Spleen (tissue), 11 donors: ENCODE measurements at regions not wholly inside any gene's neighbourhood (a gene's known extent, or its start where the extent isn't known, plus 50 kb on each side); places are given as distances from the start of the nearest gene placed in this dataset.

Source experiments
- DNase-seq: peaks from one replicate; pipeline ENCODE4 v3.0.0-alpha.2; 2020
- H3K27ac ChIP-seq, 8 donors: fragments of 200-600 bp; sonication (generic) in 7 of 8; 1 replicate in 4 of 8; 2 replicates in 4 of 8; pipeline versions ENCODE4 v1.5.0 to v1.8.0; 2016 to 2021; ENCODE audit warnings: inconsistent platforms in 4 of 8, mild to moderate bottlenecking in 4 of 8, moderate library complexity in 1 of 8
- H3K27me3 ChIP-seq, 7 donors: fragments of 200-600 bp; sonication (generic) in 6 of 7; replicated peaks in 1 of 7; 1 replicate in 4 of 7; 2 replicates in 3 of 7; pipeline versions ENCODE4 v1.5.0 to v1.8.0; 2016 to 2021; ENCODE audit warnings: inconsistent platforms in 3 of 7, mild to moderate bottlenecking in 1 of 7
- H3K36me3 ChIP-seq, 6 donors: fragments of 200-600 bp; sonication (generic) in 5 of 6; 1 replicate in 4 of 6; 2 replicates in 2 of 6; pipeline versions ENCODE4 v1.5.0 to v1.8.0; 2016 to 2021; ENCODE audit warnings: inconsistent platforms in 2 of 6
- H3K4me1 ChIP-seq, 6 donors: fragments of 200-600 bp; sonication (generic) in 5 of 6; 1 replicate in 3 of 6; 2 replicates in 3 of 6; pipeline versions ENCODE4 v1.5.0 to v1.8.0; 2016 to 2021; ENCODE audit warnings: inconsistent platforms in 3 of 6
- H3K4me3 ChIP-seq, 8 donors: fragments of 200-600 bp; sonication (generic) in 7 of 8; 1 replicate in 4 of 8; 2 replicates in 4 of 8; pipeline versions ENCODE4 v1.5.0 to v1.8.0; 2016 to 2021; ENCODE audit warnings: inconsistent platforms in 4 of 8, mild to moderate bottlenecking in 4 of 8, moderate library complexity in 2 of 8
- H3K9me3 ChIP-seq, 8 donors: fragments of 200-600 bp; sonication (generic) in 7 of 8; 1 replicate in 4 of 8; 2 replicates in 4 of 8; pipeline versions ENCODE4 v1.5.0 to v1.8.0; 2016 to 2021; ENCODE audit warnings: inconsistent platforms in 4 of 8
- POLR2A ChIP-seq, 3 donors: fragments of 450-650 bp; IDR thresholded peaks; one replicate each; pipeline ENCODE4 v1.5.1; 2017; ENCODE audit warnings: antibody characterized with exemption in 3 of 3, mild to moderate bottlenecking in 1 of 3
- POLR2AphosphoS5 ChIP-seq, 3 donors: sonication (generic); formaldehyde crosslinking; IDR thresholded peaks; one replicate each; pipeline ENCODE4 v1.5.1; 2017; ENCODE audit warnings: antibody characterized with exemption in 3 of 3
- WGBS, 5 donors: extraction: QIAGEN DNeasy Blood & Tissue Kit in 3 of 5; methylation state at CpG; one replicate each; pipeline versions ENCODE4 v1.1.5 to v1.1.7; 2013 to 2018; 5-methylcytosine and 5-hydroxymethylcytosine counted together
- intact Hi-C: fragments of 100-400 bp; cut with DNase I; formaldehyde crosslinking; loops from one replicate; pipeline ENCODE4 v1.15.0; 2023; ENCODE audit warnings: low total_unique reads
- TF ChIP-seq, protein P1 (sequence below), 11 experiments: fragments of 200-600 bp in 7 of 11; fragments of 450-650 bp in 4 of 11; sonication (generic) in 4 of 11; IDR thresholded peaks in 8 of 11; conservative IDR thresholded peaks in 3 of 11; 1 replicate in 7 of 11; 2 replicates in 4 of 11; pipeline versions ENCODE4 v1.4.0 to v1.8.0; 2016 to 2021; ENCODE audit warnings: antibody characterized with exemption in 11 of 11, inconsistent platforms in 4 of 11, mild to moderate bottlenecking in 1 of 11
- donor health status: healthy with polysubstance abuse.
- donor health status: DM: no; HTN: no; CAD: no; lungs with moderate emphysema.
- donor health status: DM: no; HTN: no; CAD: no.
- donor health status: Bipolar disorder and iron deficiency.
- donor health status: healthy.
- donor health status: DM: no; HTN: no; CAD: no.
- donor health status: DM: yes; HTN: yes; CAD: no.

DNA sequence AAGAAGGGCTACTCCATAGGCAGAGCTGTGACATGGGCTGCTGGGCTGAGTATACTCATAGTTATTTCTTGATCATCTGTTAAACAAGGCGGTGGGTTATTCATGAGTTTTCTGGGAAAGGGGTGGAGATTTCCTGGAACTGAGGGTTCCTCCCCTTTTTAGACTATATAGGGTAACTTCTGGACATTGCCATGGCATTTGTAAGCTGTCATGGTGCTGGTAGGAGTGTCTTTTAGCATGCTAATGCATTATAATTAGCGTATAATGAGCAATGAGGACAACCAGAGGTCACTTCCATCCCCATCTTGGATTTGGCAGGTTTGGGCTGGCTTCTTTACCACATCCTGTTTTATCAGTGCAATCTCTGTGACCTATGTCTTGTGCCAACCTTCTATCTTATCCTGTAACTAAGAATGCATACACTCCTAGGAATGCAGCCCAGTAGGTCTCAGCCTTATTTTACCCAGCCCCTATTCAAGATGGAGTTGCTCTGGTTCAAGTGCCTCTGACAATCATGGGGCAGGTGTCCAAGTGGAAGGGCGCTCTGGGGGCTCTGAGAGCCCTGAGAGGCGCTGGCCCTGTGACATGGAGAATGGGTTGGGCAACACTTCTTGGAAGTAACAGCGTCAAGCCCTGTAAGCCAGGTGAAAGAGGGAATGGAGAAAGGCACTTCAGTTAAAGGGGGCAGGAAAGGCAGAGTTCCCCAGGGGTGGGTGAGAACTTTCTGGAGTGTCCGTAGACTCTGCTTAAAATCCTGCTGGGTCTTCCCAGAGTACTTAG is 354.2 kb upstream of the SULF2 start:
- WGBS, 5 donors: 75 to 87% (median 84%) methylated on average over 6 of the region's 6 CpGs
- no peak for DNase-seq
- Histone ChIP-seq H3K27ac (no peak overlapping the region), H3K4me1 (no peaks in the 10 kb centered on the region), H3K4me3 (no peak overlapping the region), H3K9me3 (peaks cover 0 to 18% (median 9%) of the 10 kb centered on the region in 8 donors), H3K36me3 (no peaks in the 10 kb centered on the region), H3K27me3 (peaks cover 0 to 37% (median 0%) of the 10 kb centered on the region in 7 donors)
- TF ChIP-seq POLR2AphosphoS5 (IDR thresholded peaks at IDR 0.05): no peak
- TF ChIP-seq POLR2A (IDR thresholded peaks at IDR 0.05): no peak
- TF ChIP-seq, protein P1, sequence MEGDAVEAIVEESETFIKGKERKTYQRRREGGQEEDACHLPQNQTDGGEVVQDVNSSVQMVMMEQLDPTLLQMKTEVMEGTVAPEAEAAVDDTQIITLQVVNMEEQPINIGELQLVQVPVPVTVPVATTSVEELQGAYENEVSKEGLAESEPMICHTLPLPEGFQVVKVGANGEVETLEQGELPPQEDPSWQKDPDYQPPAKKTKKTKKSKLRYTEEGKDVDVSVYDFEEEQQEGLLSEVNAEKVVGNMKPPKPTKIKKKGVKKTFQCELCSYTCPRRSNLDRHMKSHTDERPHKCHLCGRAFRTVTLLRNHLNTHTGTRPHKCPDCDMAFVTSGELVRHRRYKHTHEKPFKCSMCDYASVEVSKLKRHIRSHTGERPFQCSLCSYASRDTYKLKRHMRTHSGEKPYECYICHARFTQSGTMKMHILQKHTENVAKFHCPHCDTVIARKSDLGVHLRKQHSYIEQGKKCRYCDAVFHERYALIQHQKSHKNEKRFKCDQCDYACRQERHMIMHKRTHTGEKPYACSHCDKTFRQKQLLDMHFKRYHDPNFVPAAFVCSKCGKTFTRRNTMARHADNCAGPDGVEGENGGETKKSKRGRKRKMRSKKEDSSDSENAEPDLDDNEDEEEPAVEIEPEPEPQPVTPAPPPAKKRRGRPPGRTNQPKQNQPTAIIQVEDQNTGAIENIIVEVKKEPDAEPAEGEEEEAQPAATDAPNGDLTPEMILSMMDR (IDR thresholded peaks at IDR 0.05 in 8 of 11, conservative IDR thresholded peaks at IDR 0.05 in 3 of 11): no peak
- intact Hi-C loops: no loop called here

DNA sequence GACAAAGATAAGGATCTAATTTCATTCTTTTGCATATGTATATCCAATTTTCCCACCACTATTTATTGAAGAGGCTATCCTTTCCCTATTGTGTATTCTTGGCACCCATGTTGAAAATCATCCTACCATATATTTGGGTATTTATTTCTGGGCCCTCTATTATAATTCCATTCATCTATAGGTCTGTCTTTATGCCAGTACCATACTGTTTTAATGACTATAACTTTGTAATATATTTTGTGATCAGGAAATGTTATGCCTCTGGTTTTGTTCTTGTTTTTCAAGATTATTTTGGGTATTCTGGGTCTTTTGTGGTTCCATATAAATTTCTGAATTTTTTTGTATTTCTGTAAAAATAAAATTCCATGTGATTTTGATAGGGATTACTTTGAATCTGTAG is 347.6 kb upstream of the SULF2 start:
- Histone ChIP-seq H3K9me3 (peaks cover 0 to 14% (median 4%) of the 10 kb centered on the region in 8 donors), H3K27me3 (peaks cover 0 to 20% (median 0%) of the 10 kb centered on the region in 7 donors), H3K27ac (no peak overlapping the region), H3K36me3 (no peaks in the 10 kb centered on the region), H3K4me1 (no peaks in the 10 kb centered on the region), H3K4me3 (no peak overlapping the region)
- intact Hi-C loops: no loop called here
- DNase-seq: no peak
- TF ChIP-seq, protein P1 (IDR thresholded peaks at IDR 0.05 in 8 of 11, conservative IDR thresholded peaks at IDR 0.05 in 3 of 11): no peak
- TF ChIP-seq POLR2AphosphoS5 (IDR thresholded peaks at IDR 0.05) (no peak), POLR2A (IDR thresholded peaks at IDR 0.05) (no peak)

DNA sequence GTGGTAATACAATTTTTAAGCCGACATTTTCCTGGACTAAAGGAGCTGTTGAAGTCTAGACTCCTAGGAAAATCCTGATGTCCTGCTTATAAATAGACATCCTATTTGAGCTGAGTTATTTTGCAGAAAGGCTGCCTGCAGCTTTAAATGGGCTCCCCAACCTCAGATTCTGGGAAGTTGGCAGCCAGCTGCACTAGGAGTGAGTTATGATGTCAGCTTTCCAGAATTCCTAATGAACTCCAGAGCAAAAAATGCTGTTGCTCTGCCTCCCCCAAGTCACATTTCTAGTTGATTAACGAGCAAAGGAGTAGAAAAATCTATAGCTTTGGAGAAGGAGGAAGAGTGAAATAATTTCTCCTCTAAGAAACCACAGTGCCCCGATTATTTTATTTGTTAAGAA is 346.3 kb upstream of the SULF2 start:
- intact Hi-C loops: no loop called here
- TF ChIP-seq POLR2AphosphoS5 (IDR thresholded peaks at IDR 0.05): no peak
- TF ChIP-seq, protein P1 (IDR thresholded peaks at IDR 0.05 in 8 of 11, conservative IDR thresholded peaks at IDR 0.05 in 3 of 11): no peak
- no peak for TF ChIP-seq POLR2A (IDR thresholded peaks at IDR 0.05)
- peaks cover 0 to 7% (median 0%) of the 10 kb centered on the region in 7 donors for H3K27me3 ChIP-seq
- no peaks in the 10 kb centered on the region for H3K36me3 ChIP-seq
- no peak overlapping the region for H3K4me3 ChIP-seq
- no peak for DNase-seq
- H3K4me1 ChIP-seq: peaks cover 0 to under 1% (median 0%) of the 10 kb centered on the region in 6 donors
- peak overlapping the region in 4 of 8 donors; percentile 48 to 58 (median 52) for H3K27ac ChIP-seq
- WGBS, 5 donors: 56 to 67% (median 61%) methylated on average over 3 of the region's 3 CpGs
- peaks cover 0 to 14% (median 4%) of the 10 kb centered on the region in 8 donors for H3K9me3 ChIP-seq

DNA sequence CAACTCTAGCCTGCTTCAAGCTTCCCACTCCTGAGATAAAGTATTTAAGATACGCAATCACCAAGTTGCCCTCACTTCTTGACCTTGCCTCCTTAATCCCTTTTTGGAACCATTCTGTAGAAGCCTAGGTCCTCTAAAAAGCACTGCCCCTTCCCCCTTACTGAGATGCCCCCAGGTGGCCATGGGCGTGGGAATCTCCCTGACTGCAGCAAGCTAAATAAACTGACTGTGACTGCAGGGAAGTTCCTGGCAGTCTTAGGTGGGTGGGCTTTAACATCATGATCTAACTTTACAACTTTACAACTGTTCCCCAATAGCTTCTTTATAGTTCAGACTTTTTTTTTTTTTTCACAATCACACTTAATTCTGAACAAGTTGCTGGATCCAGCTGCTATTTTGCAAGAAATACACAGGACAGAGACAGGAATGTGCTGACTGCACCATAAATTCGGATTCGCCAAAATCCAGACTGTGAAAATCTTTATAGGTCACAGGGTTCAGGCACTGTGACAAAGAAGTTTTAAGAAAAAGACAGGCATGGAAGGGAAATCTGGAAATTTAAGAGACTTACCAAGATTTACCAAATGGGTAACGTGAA is 344.2 kb upstream of the SULF2 start:
- 56 to 78% (median 74%) methylated on average over 5 of the region's 5 CpGs for WGBS, 5 donors
- Histone ChIP-seq H3K4me1 (peaks cover 0 to 8% (median 0%) of the 10 kb centered on the region in 6 donors), H3K27ac (peak overlapping the region in 1 of 8 donors; percentile 35), H3K27me3 (peaks cover 0 to 11% (median 0%) of the 10 kb centered on the region in 7 donors), H3K36me3 (no peaks in the 10 kb centered on the region), H3K9me3 (peaks cover 0 to 14% (median 4%) of the 10 kb centered on the region in 8 donors), H3K4me3 (no peak overlapping the region)
- DNase-seq: no peak
- TF ChIP-seq POLR2A (IDR thresholded peaks at IDR 0.05): no peak
- TF ChIP-seq, protein P1 (IDR thresholded peaks at IDR 0.05 in 8 of 11, conservative IDR thresholded peaks at IDR 0.05 in 3 of 11): no peak
- TF ChIP-seq POLR2AphosphoS5 (IDR thresholded peaks at IDR 0.05): no peak
- intact Hi-C loops: no loop called here
